Ishikawa (cell line): ENCODE measurements at regions not wholly inside any gene's neighbourhood (a gene's known extent, or its start where the extent isn't known, plus 50 kb on each side); places are given as distances from the start of the nearest gene placed in this dataset.

Experiments used
- EP300 ChIP-seq: IDR thresholded peaks from 2 replicates; pipeline ENCODE4 v1.6.1; 2012; ENCODE audit warnings: borderline replicate concordance
- NFIC ChIP-seq: IDR thresholded peaks from 2 replicates; pipeline ENCODE4 v1.6.1; 2012
- RAD21 ChIP-seq: IDR thresholded peaks from 2 replicates; pipeline ENCODE4 v1.6.1; 2012; ENCODE audit warnings: low read depth
- TAF1 ChIP-seq: IDR thresholded peaks from 2 replicates; pipeline ENCODE4 v1.6.1; 2012; ENCODE audit warnings: low read depth, mild to moderate bottlenecking
- TF ChIP-seq, protein P1 (sequence below): IDR thresholded peaks from 2 replicates; pipeline ENCODE4 v1.6.1; 2012; ENCODE audit warnings: low read depth, mild to moderate bottlenecking

DNA sequence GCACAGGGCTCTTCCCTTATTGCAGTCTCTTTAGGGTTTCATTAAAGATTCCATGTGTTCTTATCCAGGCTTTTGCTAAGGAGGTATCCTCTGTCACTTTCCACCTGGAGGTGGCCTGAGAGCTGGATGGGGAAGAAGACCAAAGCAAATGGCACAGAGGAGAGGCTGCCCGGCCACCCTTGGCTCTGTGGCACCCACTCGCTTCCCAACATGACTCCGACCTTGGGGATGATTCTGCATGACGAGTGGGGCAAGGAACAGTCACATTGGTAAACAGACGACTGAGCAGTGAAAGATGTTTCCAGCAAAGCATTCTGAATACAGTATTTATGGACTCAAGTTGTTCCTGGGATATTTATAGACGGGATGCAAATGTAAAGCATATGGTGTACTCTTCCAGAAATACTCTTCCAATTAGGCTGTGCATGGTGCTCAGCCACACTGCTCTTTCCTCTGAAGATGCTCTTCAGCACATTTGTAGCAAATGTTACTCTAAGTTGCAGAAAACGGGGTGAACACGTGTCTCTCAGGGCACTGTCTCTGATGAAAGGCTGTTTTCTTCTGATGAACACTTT is 377.1 kb upstream of the HS6ST1 start:
- TF ChIP-seq, protein P1, sequence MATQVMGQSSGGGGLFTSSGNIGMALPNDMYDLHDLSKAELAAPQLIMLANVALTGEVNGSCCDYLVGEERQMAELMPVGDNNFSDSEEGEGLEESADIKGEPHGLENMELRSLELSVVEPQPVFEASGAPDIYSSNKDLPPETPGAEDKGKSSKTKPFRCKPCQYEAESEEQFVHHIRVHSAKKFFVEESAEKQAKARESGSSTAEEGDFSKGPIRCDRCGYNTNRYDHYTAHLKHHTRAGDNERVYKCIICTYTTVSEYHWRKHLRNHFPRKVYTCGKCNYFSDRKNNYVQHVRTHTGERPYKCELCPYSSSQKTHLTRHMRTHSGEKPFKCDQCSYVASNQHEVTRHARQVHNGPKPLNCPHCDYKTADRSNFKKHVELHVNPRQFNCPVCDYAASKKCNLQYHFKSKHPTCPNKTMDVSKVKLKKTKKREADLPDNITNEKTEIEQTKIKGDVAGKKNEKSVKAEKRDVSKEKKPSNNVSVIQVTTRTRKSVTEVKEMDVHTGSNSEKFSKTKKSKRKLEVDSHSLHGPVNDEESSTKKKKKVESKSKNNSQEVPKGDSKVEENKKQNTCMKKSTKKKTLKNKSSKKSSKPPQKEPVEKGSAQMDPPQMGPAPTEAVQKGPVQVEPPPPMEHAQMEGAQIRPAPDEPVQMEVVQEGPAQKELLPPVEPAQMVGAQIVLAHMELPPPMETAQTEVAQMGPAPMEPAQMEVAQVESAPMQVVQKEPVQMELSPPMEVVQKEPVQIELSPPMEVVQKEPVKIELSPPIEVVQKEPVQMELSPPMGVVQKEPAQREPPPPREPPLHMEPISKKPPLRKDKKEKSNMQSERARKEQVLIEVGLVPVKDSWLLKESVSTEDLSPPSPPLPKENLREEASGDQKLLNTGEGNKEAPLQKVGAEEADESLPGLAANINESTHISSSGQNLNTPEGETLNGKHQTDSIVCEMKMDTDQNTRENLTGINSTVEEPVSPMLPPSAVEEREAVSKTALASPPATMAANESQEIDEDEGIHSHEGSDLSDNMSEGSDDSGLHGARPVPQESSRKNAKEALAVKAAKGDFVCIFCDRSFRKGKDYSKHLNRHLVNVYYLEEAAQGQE = no peak
- no peak for TF ChIP-seq EP300
- TF ChIP-seq NFIC = no peak
- TF ChIP-seq RAD21 = no peak
- TF ChIP-seq TAF1 = no peak
